Activated naive CD8-positive, alpha-beta T cell treated with anti-CD3 and anti-CD28 coated beads, Interleukin-2, amount 10 ng/mL, durations not matched to agents 7 days and 5 days (primary cell): ENCODE measurements at regions not wholly inside any gene's neighbourhood (a gene's known extent, or its start where the extent isn't known, plus 50 kb on each side); places are given as distances from the start of the nearest gene placed in this dataset.
"Not testable (repeated sequence)": the region's sequence is repeated elsewhere in the genome, so short reads cannot be mapped to it uniquely, and the experiment has no call there.

Experiments used
- ATAC-seq: fragments of 150-1000 bp; cut with Tn5 transposase; one replicate; pipeline ENCODE4 v1.10.0; 2021; ENCODE audit warnings: low read depth, moderate library complexity
- POLR2A ChIA-PET: fragments of 350-600 bp; sonication (Branson Sonifier 250); formaldehyde crosslinking; loops from one replicate; lab custom pipeline; 2021; ENCODE audit warnings: antibody characterized with exemption; lab: Charles Lee
- DNase-seq: peaks from one replicate; pipeline ENCODE4 v3.0.0; 2021
- H3K27ac Mint-ChIP-seq: one replicate; pipeline ENCODE4 v1.8.0; 2022; ENCODE audit warnings: mild to moderate bottlenecking, mixed read lengths
- H3K27me3 Mint-ChIP-seq: one replicate; pipeline ENCODE4 v1.8.0; 2022; ENCODE audit warnings: mild to moderate bottlenecking, moderate library complexity, mixed read lengths
- H3K36me3 Mint-ChIP-seq: one replicate; pipeline ENCODE4 v1.8.0; 2021; ENCODE audit warnings: mild to moderate bottlenecking, mixed read lengths
- H3K4me1 Mint-ChIP-seq: one replicate; pipeline ENCODE4 v1.8.0; 2021; ENCODE audit warnings: mixed read lengths
- H3K4me3 Mint-ChIP-seq: one replicate; pipeline ENCODE4 v1.8.0; 2022; ENCODE audit warnings: mild to moderate bottlenecking, moderate library complexity, mixed read lengths
- H3K9me3 Mint-ChIP-seq: one replicate; pipeline ENCODE4 v1.8.0; 2021; ENCODE audit warnings: mixed read lengths

DNA sequence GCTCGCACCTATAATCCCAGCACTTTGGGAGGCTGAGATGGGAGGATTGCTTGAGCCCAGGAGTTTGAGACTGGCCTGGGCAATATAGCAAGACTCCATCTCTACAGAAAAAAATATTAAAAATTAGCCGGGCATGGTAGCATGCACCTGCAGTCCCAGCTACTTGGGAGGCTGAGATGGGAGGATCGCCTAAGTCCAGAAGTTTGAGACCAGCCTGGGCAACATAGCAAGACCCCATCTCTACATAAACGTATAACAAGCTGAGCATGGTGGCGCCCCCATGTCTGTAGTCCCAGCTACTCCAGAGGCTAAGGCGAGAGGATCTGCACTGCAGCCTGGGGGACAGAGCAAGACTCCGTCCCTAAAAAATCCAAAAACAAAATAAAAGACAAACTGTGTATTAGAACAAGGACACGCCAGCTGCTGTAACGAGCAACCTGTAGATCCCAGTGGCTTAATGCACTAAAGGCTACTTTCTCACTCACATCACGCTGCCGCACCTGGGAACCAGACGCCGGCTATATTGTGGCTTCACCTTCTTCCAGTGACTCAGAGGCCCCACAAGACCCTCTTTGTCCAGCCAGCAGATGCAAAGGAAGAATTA is 81.9 kb upstream of the ADGRE5 start:
- ATAC-seq, H3K36me3 Mint-ChIP-seq, H3K4me3 Mint-ChIP-seq, H3K27ac Mint-ChIP-seq, H3K9me3 Mint-ChIP-seq, H3K4me1 Mint-ChIP-seq, POLR2A ChIA-PET, DNase-seq, H3K27me3 Mint-ChIP-seq: not testable (repeated sequence)

DNA sequence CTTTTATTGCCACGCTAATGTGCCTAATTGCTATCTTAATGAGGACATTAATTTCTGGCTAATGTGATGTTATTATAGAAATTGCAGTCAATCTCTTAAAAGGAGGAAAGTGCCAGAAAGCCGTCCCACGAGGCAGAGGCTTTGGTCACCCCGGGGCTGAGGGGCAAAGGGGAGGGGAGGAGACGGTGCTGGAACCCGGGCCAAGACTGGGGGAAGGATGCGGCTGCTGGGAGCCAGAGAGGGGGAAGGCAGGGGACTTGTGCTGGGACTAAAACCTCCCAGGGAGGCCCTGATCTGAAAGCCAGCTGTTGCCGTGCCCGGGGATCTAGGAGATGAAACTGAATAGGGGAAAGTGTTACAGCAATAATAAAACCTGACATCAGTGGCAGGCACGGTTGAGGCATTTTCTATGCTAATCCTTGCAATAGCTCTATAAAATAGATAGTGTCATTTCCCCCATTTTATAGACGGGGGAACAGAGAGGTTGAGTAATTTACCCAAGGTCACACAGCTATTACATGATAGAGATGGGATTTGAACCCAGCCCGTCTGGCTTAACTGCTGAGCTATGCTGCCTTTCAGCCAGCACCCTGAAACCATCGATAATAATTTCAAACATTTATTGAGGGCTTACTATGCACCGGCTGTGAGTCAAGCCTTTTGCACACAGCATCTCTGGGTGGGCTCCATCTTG is 83.2 kb upstream of the ADGRE5 start:
- DNase-seq, H3K4me3 Mint-ChIP-seq, POLR2A ChIA-PET, H3K36me3 Mint-ChIP-seq, ATAC-seq, H3K27me3 Mint-ChIP-seq, H3K9me3 Mint-ChIP-seq, H3K27ac Mint-ChIP-seq, H3K4me1 Mint-ChIP-seq: not testable (repeated sequence)

- H3K4me3 Mint-ChIP-seq, H3K27ac Mint-ChIP-seq, DNase-seq, H3K4me1 Mint-ChIP-seq, POLR2A ChIA-PET, H3K27me3 Mint-ChIP-seq, H3K36me3 Mint-ChIP-seq, H3K9me3 Mint-ChIP-seq: not testable (repeated sequence)
- ATAC-seq: peak; percentile 63
Observed at GRCh38 chr19:14294974-14295373, 86.3 kb upstream of the ADGRE5 start.

DNA sequence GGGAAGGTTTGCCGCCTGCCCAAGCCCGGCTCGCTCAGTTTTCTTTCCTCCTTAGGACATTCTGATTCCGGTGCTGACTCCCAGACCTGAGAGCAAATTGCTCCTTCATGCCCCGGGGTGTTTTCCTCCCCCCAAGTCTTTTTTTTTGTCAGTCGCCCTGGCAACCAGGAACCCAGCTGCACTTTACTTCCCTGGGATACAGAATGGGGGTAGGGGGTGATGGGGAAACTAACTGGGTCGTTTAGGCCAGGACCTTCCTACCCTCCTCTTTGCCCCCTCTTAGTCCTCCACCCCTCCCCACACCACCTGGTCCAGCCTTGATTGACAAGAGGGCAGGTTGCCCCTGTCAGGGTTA is 87.5 kb upstream of the ADGRE5 start:
- H3K36me3 Mint-ChIP-seq, POLR2A ChIA-PET, H3K27ac Mint-ChIP-seq, H3K4me1 Mint-ChIP-seq, H3K27me3 Mint-ChIP-seq, H3K9me3 Mint-ChIP-seq, DNase-seq, ATAC-seq: not testable (repeated sequence)
- H3K4me3 Mint-ChIP-seq: peak overlapping the region; percentile 22

DNA sequence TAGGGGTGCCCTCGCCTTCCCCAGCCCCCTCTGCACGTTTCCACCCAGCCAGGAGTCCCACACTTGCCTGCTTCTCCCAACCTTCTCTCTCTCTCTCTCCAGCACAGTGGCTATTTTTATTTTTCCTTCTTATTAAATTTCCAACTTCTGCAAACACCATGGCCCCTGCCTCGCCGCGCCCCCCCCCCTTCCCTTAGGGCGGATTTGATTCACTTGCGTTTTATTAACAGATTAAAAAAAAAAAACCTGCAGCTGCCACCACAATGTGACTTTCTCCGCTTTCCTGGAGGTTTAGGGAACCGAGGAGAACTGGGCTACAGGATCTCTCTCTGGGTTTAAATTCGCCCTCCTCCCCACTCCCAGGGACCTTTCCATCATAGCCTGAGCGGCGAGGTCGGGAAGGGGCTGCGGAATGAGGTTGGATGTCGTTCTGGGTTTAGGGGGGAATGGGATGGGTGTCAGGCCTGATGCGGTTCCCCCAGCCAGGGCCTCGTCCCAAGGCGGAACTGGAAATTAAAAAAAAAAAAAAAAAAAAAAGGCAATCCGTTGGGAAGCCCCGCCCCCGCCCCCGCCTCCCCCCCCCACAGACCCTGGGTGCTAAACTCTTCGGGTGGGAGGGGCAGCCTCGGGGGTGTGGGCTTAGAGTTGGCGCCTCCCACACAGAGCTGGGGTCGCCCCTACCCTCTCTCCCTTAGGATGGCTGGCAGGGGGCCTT is 87.3 kb upstream of the ADGRL1 start:
- Mint-ChIP-seq H3K4me3 (peak overlapping the region; percentile 47), H3K4me1 (peaks cover 11% of the 10 kb centered on the region)
- ATAC-seq, H3K36me3 Mint-ChIP-seq, H3K27ac Mint-ChIP-seq, DNase-seq, POLR2A ChIA-PET, H3K9me3 Mint-ChIP-seq, H3K27me3 Mint-ChIP-seq: not testable (repeated sequence)

GRCh38 chr19:14289810-14290209 is 83.8 kb upstream of the ADGRL1 start:
- not testable (repeated sequence) for H3K27ac Mint-ChIP-seq, DNase-seq, H3K9me3 Mint-ChIP-seq, H3K36me3 Mint-ChIP-seq, H3K4me3 Mint-ChIP-seq, H3K4me1 Mint-ChIP-seq, ATAC-seq, H3K27me3 Mint-ChIP-seq
- POLR2A ChIA-PET: interaction anchor here (1.0 kb wide), 1 partner anchor 13 kb away, joined by 3 read pairs; no protein-coding TSS in a partner anchor

DNA sequence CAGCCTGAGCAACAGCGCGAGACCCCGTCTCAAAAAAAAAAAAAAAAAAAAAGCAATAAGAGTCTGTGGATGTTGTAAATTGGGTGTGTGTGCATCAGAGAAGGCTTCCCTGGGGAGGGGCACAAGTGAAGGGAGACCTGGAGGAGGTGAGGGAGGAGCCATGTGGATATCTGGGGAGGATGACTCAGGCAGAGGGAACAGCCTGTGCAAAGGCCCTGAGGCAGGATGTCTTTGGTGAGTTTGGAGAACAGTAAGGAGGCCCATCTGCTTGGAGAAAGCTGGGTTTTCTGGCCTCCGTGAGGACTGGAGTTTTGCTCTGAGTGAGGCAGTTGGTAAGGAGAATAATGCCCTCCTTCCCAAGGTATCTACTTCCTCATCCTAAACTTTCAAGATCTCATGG is 81.9 kb upstream of the ADGRL1 start:
- H3K4me1 Mint-ChIP-seq: peaks cover 16% of the 10 kb centered on the region
- H3K27me3 Mint-ChIP-seq, H3K27ac Mint-ChIP-seq, ATAC-seq, H3K4me3 Mint-ChIP-seq, H3K36me3 Mint-ChIP-seq, DNase-seq, H3K9me3 Mint-ChIP-seq, POLR2A ChIA-PET: not testable (repeated sequence)

DNA sequence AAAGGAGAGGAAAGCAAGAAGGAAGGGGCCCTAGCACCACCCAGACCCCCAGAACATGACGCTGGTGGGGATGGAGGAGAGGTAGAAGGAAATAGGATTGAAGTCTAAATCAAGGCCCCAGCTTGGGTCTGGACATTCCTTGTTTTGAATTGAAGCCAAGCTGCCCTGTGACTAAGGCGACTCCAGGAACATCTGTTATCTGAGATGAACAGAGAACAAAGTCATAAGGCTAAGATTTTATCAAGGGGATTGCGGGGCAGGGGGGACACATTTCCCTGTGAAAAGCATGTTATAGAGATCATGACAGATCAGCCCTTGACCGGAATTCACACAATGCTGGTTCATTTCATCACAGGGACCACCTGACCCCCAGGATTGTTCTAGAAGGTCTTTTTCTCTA is 80.6 kb upstream of the ADGRL1 start:
- H3K36me3 Mint-ChIP-seq, DNase-seq: not testable (repeated sequence)
- peaks cover 18% of the 10 kb centered on the region for H3K4me1 Mint-ChIP-seq

GRCh38 chr19:14285726-14286125 is 79.8 kb upstream of the ADGRL1 start:
- ATAC-seq, H3K9me3 Mint-ChIP-seq, H3K4me3 Mint-ChIP-seq, H3K36me3 Mint-ChIP-seq, H3K27ac Mint-ChIP-seq, POLR2A ChIA-PET, DNase-seq, H3K27me3 Mint-ChIP-seq: not testable (repeated sequence)
- peaks cover 18% of the 10 kb centered on the region for H3K4me1 Mint-ChIP-seq

More for the DNA sequence above, 80.6 kb upstream of the ADGRL1 start:
- H3K9me3 Mint-ChIP-seq, POLR2A ChIA-PET, H3K27me3 Mint-ChIP-seq, ATAC-seq, H3K4me3 Mint-ChIP-seq, H3K27ac Mint-ChIP-seq: not testable (repeated sequence)

- H3K9me3 Mint-ChIP-seq, H3K36me3 Mint-ChIP-seq, H3K27me3 Mint-ChIP-seq, POLR2A ChIA-PET: not testable (repeated sequence)
- Mint-ChIP-seq H3K4me3 (peak overlapping the region; percentile 59), H3K27ac (peak overlapping the region; percentile 81), H3K4me1 (peaks cover 17% of the 10 kb centered on the region)
- DNase-seq (peak; percentile 42), ATAC-seq (peak; percentile 95)
Observed at GRCh38 chr19:14283813-14284520, 78.0 kb upstream of the ADGRL1 start.

DNA sequence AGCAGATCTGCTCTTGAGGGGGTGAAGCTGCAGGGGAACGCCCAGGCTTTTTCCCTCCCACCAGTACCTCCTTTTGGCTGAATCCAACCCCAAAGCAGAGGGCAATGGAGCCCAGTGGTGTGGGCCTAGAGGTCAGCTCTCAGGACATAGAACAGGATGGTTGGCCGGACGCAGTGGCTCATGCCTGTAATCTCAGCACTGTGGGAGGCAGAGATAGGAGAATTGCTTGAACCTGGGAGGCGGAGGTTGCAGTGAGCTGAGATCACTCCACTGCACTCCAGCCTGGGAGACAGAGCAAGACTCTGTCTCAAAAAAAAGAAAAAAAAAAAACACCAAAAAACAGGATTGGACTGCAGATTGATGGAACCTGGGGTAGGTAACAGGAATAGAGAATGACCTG is 73.3 kb upstream of the ADGRL1 start:
- POLR2A ChIA-PET: interaction anchor here (0.6 kb wide), 1 partner anchor 98 kb away, joined by 3 read pairs; no protein-coding TSS in a partner anchor
- not testable (repeated sequence) for H3K4me3 Mint-ChIP-seq, H3K27me3 Mint-ChIP-seq, ATAC-seq, H3K9me3 Mint-ChIP-seq, H3K27ac Mint-ChIP-seq, DNase-seq, H3K36me3 Mint-ChIP-seq
- peaks cover 18% of the 10 kb centered on the region for H3K4me1 Mint-ChIP-seq

DNA sequence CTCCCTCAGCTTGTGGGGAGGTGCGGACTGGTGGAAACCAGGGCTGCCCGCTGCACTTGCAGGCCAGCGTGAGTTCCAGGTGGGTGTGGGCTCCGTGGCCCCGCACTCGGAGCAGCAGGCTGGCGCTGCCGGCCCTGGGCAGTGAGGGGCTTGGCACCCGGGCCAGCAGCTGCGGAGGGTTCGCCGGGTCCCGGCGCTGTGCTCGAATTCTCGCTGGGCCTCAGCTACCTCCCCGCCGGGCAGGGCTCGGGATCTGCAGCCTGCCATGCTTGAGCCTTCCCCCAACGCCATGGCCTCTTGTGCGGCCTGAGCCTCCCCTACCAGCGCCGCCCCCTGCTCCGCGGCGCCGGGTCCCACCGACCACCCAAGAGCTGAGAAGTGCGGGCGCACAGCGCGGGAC is 71.6 kb upstream of the ADGRL1 start:
- POLR2A ChIA-PET: interaction anchor here (1.0 kb wide), 1 partner anchor 12 kb away, joined by 3 read pairs; no protein-coding TSS in a partner anchor
- DNase-seq: no peak
- Mint-ChIP-seq H3K36me3 (peaks cover 7% of the 10 kb centered on the region), H3K4me1 (peaks cover 11% of the 10 kb centered on the region), H3K9me3 (peaks cover 7% of the 10 kb centered on the region), H3K27ac (no peak overlapping the region), H3K4me3 (no peak overlapping the region), H3K27me3 (peaks cover 3% of the 10 kb centered on the region)
- no peak for ATAC-seq

DNA sequence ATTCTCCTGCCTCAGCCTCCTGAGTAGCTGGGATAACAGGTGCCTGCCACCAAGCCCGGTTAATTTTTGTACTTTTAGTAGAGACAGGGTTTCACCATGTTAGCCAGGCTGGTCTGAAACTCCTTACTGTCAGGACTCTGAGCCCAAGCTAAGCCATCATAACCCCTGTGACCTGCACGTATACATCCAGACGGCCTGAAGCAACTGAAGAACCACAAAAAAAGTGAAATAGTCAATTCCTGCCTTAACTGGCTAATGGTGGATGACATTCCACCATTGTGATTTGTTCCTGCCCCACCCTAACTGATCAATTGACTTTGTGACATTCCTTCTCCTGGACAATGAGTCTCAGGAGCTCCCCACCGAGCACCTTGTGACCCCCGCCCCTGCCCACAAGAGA is 69.9 kb upstream of the ADGRL1 start:
- H3K27ac Mint-ChIP-seq, POLR2A ChIA-PET, H3K9me3 Mint-ChIP-seq, ATAC-seq, H3K27me3 Mint-ChIP-seq, DNase-seq, H3K4me1 Mint-ChIP-seq, H3K4me3 Mint-ChIP-seq, H3K36me3 Mint-ChIP-seq: not testable (repeated sequence)
